DND-41 (cell line): ENCODE measurements at regions not wholly inside any gene's neighbourhood (a gene's known extent, or its start where the extent isn't known, plus 50 kb on each side); places are given as distances from the start of the nearest gene placed in this dataset.

ENCODE experiments used
- CTCF ChIP-seq: IDR thresholded peaks from 2 replicates; pipeline ENCODE4 v1.5.1; 2012; ENCODE audit warnings: borderline replicate concordance, low read length, moderate library complexity, mild to moderate bottlenecking; ENCODE audit not compliant: poor library complexity, severe bottlenecking; ENCODE audit errors: extremely low read depth
- EZH2 ChIP-seq: IDR thresholded peaks from 3 replicates; pipeline ENCODE4 v1.6.1; 2012; ENCODE audit warnings: borderline replicate concordance, low read depth, mild to moderate bottlenecking, moderate library complexity, low read length, inconsistent platforms; ENCODE audit not compliant: severe bottlenecking

GRCh38 chr17:77722366-77722765, 236.1 kb upstream of the TNRC6C start:
- TF ChIP-seq CTCF (no peak), EZH2 (no peak)
